Esophagus muscularis mucosa (tissue), 4 donors: ENCODE measurements at regions not wholly inside any gene's neighbourhood (a gene's known extent, or its start where the extent isn't known, plus 50 kb on each side); places are given as distances from the start of the nearest gene placed in this dataset.
"Not testable (repeated sequence)": the region's sequence is repeated elsewhere in the genome, so short reads cannot be mapped to it uniquely, and the experiment has no call there.

Source experiments
- DNase-seq: peaks from one replicate; pipeline ENCODE4 v3.0.0-alpha.2; 2017; ENCODE audit errors: extremely low spot score
- H3K27ac ChIP-seq, 4 donors: fragments of 200-600 bp; sonication (generic); replicated peaks in 1 of 4; 1 replicate in 3 of 4; 2 replicates in 1 of 4; pipeline ENCODE4 v1.5.1; 2016 to 2019; ENCODE audit warnings: mild to moderate bottlenecking in 1 of 4
- H3K27me3 ChIP-seq, 4 donors: fragments of 200-600 bp; sonication (generic); one replicate each; pipeline versions ENCODE4 v1.5.1 to v1.6.0; 2016 to 2019
- H3K36me3 ChIP-seq, 4 donors: fragments of 200-600 bp; sonication (generic); one replicate each; pipeline ENCODE4 v1.5.1; 2016 to 2019
- H3K4me1 ChIP-seq, 4 donors: fragments of 200-600 bp; sonication (generic); one replicate each; pipeline ENCODE4 v1.5.1; 2016 to 2019
- H3K4me3 ChIP-seq, 4 donors: fragments of 200-600 bp; sonication (generic); 1 replicate in 2 of 4; 2 replicates in 2 of 4; pipeline ENCODE4 v1.5.1; 2016 to 2019; ENCODE audit warnings: mild to moderate bottlenecking in 4 of 4, moderate library complexity in 1 of 4
- H3K9me3 ChIP-seq, 4 donors: fragments of 200-600 bp; sonication (generic); 1 replicate in 3 of 4; 2 replicates in 1 of 4; pipeline ENCODE4 v1.5.1; 2016 to 2019
- CTCF ChIP-seq, 3 experiments: fragments of 200-600 bp in 2 of 3; fragments of 450-650 bp in 1 of 3; sonication (generic) in 2 of 3; IDR thresholded peaks; one replicate each; pipeline ENCODE4 v1.5.1; 2017 to 2019; ENCODE audit warnings: antibody characterized with exemption in 3 of 3, mild to moderate bottlenecking in 2 of 3, moderate library complexity in 1 of 3
- EP300 ChIP-seq: sonication (generic); formaldehyde crosslinking; IDR thresholded peaks from one replicate; pipeline ENCODE4 v1.6.1; 2017; ENCODE audit warnings: antibody characterized with exemption
- POLR2A ChIP-seq: fragments of 450-650 bp; IDR thresholded peaks from one replicate; pipeline ENCODE4 v1.6.1; 2017; ENCODE audit warnings: antibody characterized with exemption, moderate library complexity, mild to moderate bottlenecking, low read depth
- POLR2AphosphoS5 ChIP-seq, 2 donors: sonication (generic); formaldehyde crosslinking; IDR thresholded peaks; one replicate each; pipeline ENCODE4 v1.6.1; 2017; ENCODE audit warnings: antibody characterized with exemption in 2 of 2
- WGBS: methylation state at CpG from one replicate; pipeline ENCODE4 v1.1.5; 2018; 5-methylcytosine and 5-hydroxymethylcytosine counted together
- intact Hi-C: fragments of 100-400 bp; cut with DNase I; formaldehyde crosslinking; loops from one replicate; pipeline ENCODE4 v1.15.1; 2023

GRCh38 chr4:114435116-114435515 is 163.5 kb upstream of the UGT8 start:
- no peak for TF ChIP-seq POLR2A
- intact Hi-C loops = no loop called here
- H3K4me3 ChIP-seq = no peak overlapping the region
- no peaks in the 10 kb centered on the region for H3K9me3 ChIP-seq
- WGBS = 92% methylated on average over 1 of the region's 1 CpG
- no peaks in the 10 kb centered on the region for H3K27me3 ChIP-seq
- no peak overlapping the region for H3K27ac ChIP-seq
- no peaks in the 10 kb centered on the region for H3K36me3 ChIP-seq
- no peaks in the 10 kb centered on the region for H3K4me1 ChIP-seq
- no peak for DNase-seq

DNA sequence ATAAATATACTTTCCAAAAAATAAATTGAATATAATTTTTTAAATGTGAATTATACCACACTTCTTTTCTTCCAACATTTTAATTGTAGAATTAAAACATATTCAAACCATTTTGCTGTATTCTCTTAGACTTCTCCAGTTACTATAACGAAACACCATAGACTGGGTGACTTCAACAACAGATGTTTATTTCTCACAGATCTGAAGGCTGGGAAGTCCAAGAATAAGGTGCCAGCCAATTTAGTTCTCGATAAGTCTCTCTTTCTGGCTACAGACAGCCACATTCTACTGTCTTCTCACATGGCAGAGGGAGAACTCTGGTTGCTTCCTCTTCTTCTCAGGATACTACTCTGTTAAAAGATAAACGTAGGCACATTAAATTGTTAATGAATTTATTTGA is 155.8 kb upstream of the UGT8 start:
- Histone ChIP-seq H3K27ac (no peak overlapping the region), H3K27me3 (no peaks in the 10 kb centered on the region), H3K4me1 (no peaks in the 10 kb centered on the region), H3K36me3 (no peaks in the 10 kb centered on the region), H3K9me3 (no peaks in the 10 kb centered on the region), H3K4me3 (no peak overlapping the region)
- no peak for DNase-seq
- 72% methylated on average over 3 of the region's 3 CpGs for WGBS
- TF ChIP-seq POLR2AphosphoS5 (IDR thresholded peaks at IDR 0.05) (no peak), EP300 (no peak), CTCF (IDR thresholded peaks at IDR 0.05) (no peak), POLR2A (no peak)
- intact Hi-C loops = no loop called here

- Histone ChIP-seq H3K4me3 (no peak overlapping the region), H3K9me3 (no peaks in the 10 kb centered on the region), H3K36me3 (no peaks in the 10 kb centered on the region), H3K27me3 (no peaks in the 10 kb centered on the region), H3K27ac (no peak overlapping the region), H3K4me1 (no peaks in the 10 kb centered on the region)
- TF ChIP-seq POLR2A (no peak), EP300 (no peak), CTCF (IDR thresholded peaks at IDR 0.05) (no peak), POLR2AphosphoS5 (IDR thresholded peaks at IDR 0.05) (no peak)
- DNase-seq = no peak
- 60% methylated on average over 1 of the region's 1 CpG for WGBS
- intact Hi-C loops = no loop called here
Measured at GRCh38 chr4:114444211-114444610, 154.4 kb upstream of the UGT8 start.

DNA sequence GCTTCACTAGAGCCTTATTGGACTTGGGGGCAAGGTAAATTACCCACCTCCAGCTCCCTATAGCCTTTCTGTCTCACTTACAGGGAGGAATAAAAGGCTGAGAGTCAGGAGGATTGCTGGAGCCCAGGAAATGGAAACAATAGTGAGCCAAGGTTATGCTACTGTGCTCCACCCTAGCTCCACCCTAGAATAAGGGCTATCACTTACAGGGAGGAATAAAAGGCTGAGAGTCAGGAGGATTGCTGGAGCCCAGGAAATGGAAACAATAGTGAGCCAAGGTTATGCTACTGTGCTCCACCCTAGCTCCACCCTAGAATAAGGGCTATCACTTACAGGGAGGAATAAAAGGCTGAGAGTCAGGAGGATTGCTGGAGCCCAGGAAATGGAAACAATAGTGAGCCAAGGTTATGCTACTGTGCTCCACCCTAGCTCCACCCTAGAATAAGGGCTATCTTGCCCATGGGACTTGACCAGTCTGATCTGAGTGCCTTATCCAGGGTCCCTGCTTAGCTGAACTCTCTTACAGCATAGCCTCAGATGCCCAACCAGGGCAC is 150.6 kb upstream of the UGT8 start:
- H3K27me3 ChIP-seq, DNase-seq, intact Hi-C loops, H3K27ac ChIP-seq, H3K4me1 ChIP-seq, H3K36me3 ChIP-seq, H3K9me3 ChIP-seq, H3K4me3 ChIP-seq: not testable (repeated sequence)

DNA sequence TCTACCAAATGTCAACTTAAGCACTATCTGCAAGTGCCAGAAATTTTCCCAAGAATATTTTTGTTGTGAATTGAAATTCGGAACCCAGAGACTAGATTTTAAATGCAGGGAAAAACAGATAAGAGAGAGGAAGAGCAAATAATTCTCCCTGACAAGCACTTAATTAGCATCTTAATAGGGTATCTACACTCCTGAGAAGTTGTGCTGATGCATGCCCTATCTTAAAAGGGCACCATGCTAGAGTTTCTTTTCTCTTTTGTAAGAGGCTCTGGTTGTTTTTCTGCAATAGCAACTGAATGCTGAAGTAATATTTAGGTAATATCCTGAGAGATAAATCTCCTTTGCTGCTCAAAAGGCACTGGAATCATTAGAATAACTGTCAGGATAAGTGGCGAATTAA is 139.9 kb upstream of the UGT8 start:
- H3K4me3 ChIP-seq = no peak overlapping the region
- H3K27me3 ChIP-seq = no peaks in the 10 kb centered on the region
- WGBS = 59% methylated on average over 2 of the region's 2 CpGs
- no peaks in the 10 kb centered on the region for H3K4me1 ChIP-seq
- TF ChIP-seq CTCF (IDR thresholded peaks at IDR 0.05) (no peak), POLR2A (no peak), EP300 (no peak), POLR2AphosphoS5 (IDR thresholded peaks at IDR 0.05) (no peak)
- no peaks in the 10 kb centered on the region for H3K36me3 ChIP-seq
- H3K27ac ChIP-seq = no peak overlapping the region
- DNase-seq = no peak
- no peaks in the 10 kb centered on the region for H3K9me3 ChIP-seq
- intact Hi-C loops = no loop called here

GRCh38 chr4:114464726-114465272 is 133.8 kb upstream of the UGT8 start:
- DNase-seq = no peak
- H3K36me3 ChIP-seq = no peaks in the 10 kb centered on the region
- no peak overlapping the region for H3K4me3 ChIP-seq
- no peak overlapping the region for H3K27ac ChIP-seq
- 62% methylated on average over 7 of the region's 7 CpGs for WGBS
- H3K27me3 ChIP-seq = no peaks in the 10 kb centered on the region
- intact Hi-C loops = no loop called here
- H3K4me1 ChIP-seq = no peaks in the 10 kb centered on the region
- no peaks in the 10 kb centered on the region for H3K9me3 ChIP-seq
- TF ChIP-seq POLR2AphosphoS5 (IDR thresholded peaks at IDR 0.05) (no peak), POLR2A (no peak), EP300 (no peak), CTCF (IDR thresholded peaks at IDR 0.05) (no peak)
